ENCODE measurements at regions not wholly inside any gene's neighbourhood (a gene's known extent, or its start where the extent isn't known, plus 50 kb on each side); places are given as distances from the start of the nearest gene placed in this dataset.

DNA sequence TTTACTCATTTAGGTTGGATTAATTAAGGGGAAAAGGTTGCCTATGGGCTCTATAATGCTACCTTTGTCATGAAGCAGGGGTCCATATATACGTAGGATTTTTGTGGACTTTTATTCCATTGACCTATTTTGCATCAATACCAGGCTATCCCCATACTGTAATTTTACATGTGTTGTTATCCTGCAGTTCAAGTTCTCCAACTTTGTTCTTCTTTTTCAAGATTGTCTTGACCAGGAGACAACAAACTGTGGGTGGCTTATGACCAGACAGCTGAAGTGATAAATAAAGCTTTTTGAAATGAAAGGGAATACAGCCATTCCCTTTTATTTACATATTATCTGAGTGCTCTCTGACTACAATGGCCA, 345.7 kb downstream of the BARHL2 start:
- TF ChIP-seq EZH2phosphoT487 (conservative IDR thresholded peaks at IDR 0.05; ENCODE audit: low read length), result no peak
- TF ChIP-seq, protein P1, sequence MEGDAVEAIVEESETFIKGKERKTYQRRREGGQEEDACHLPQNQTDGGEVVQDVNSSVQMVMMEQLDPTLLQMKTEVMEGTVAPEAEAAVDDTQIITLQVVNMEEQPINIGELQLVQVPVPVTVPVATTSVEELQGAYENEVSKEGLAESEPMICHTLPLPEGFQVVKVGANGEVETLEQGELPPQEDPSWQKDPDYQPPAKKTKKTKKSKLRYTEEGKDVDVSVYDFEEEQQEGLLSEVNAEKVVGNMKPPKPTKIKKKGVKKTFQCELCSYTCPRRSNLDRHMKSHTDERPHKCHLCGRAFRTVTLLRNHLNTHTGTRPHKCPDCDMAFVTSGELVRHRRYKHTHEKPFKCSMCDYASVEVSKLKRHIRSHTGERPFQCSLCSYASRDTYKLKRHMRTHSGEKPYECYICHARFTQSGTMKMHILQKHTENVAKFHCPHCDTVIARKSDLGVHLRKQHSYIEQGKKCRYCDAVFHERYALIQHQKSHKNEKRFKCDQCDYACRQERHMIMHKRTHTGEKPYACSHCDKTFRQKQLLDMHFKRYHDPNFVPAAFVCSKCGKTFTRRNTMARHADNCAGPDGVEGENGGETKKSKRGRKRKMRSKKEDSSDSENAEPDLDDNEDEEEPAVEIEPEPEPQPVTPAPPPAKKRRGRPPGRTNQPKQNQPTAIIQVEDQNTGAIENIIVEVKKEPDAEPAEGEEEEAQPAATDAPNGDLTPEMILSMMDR (IDR thresholded peaks at IDR 0.05; ENCODE audit: insufficient read depth, low read length, poor library complexity, severe bottlenecking), result no peak

All from SU-DHL-6 (cell line).